ENCODE measurements at regions not wholly inside any gene's neighbourhood (a gene's known extent, or its start where the extent isn't known, plus 50 kb on each side); places are given as distances from the start of the nearest gene placed in this dataset.

DNA sequence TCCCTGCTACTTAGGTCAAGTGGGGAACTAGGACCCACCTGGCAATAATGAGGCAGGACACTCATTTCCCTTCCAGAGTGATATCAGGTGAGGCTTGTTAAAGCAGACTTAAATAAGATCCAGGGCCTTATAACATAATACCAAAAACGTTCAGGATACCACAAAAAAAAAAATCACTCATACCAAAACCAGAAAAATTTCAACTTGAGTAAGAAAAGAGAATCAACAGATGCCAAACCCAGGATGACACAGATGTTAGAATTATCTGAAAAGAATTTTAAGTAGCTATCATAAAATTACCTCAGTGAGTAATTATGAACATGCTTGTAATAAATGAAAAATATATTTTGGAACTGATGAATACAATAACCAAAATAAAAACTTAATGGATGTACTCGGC is 255.6 kb upstream of the OSR1 start:
- DNase-seq (ENCODE audit: low read depth, low spot score) = no peak
- H3K36me3 ChIP-seq (ENCODE audit: control insufficient read depth, insufficient read depth, low read length) = no peaks in the 10 kb centered on the region
- no peaks in the 10 kb centered on the region for H3K9me3 ChIP-seq (ENCODE audit: control insufficient read depth, insufficient read depth, low read depth, low read length)
- in situ Hi-C loops (cut with HindIII; ENCODE audit: low pct_unique_long_range_greater_than_20kb, low sequenced_read_pairs) (no loop called here), intact Hi-C loops (cut with micrococcal nuclease; ENCODE audit: unreplicated experiment) (no loop called here)
- H3K27me3 ChIP-seq (ENCODE audit: control insufficient read depth, insufficient read depth, low read length) = no peaks in the 10 kb centered on the region
- H3K4me3 ChIP-seq (ENCODE audit: low read depth in 2 of 2, low read length in 2 of 2) = no peak overlapping the region
- ChIA-PET POLR2A (no interaction called here), CTCF (no interaction called here)
- no peak overlapping the region for H3K27ac ChIP-seq (ENCODE audit: low read length)
- no peaks in the 10 kb centered on the region for H3K4me1 ChIP-seq (ENCODE audit: control insufficient read depth, insufficient read depth, low read length)
- no TSS peak for BruUV-seq (replicated peaks)
- no peak for TF ChIP-seq POLR2AphosphoS5 (IDR thresholded peaks at IDR 0.05; ENCODE audit: low read depth, low read length)
- no peak for ATAC-seq

DNA sequence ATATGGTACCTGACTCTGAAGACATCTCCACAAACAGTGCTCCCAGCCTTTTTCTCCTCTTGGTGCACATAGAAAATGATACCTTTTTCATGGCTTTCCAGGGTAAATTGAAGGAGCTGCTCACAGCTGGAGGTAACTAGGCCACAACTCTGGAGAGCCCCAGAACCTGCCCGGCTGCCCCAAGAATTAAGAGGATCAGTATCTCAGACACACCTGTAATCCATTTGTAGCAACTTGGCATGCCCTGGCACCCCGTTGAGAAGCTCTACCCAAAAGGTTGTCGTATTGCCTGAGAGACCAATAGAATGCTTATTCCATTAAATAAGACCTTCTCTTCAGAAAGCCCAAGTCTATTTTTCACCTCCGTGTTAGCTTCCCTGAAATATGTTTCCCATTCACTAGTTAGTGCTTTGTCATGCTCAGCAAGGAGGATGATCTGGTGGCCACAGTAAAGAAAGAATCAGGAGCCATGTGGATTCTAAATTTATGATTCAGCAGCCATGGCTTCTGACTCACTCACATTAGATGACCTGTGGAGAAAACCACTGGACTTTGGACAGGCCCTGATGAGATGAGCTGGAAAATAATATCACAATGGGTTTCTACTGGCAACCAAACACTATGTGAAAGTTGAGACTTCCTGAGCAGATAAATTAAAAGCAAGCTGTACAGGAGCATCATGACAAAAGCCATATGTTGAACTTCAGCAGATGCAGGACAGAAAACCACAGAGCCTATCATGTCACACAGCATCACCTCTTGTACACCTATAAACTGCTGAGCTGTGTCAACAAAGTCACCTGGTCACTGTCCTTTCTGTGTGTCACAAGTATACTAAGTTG is 253.3 kb upstream of the OSR1 start:
- intact Hi-C loops (cut with micrococcal nuclease; ENCODE audit: unreplicated experiment) = no loop called here

More for the DNA sequence above, 253.3 kb upstream of the OSR1 start:
- no peak overlapping the region for H3K4me3 ChIP-seq (ENCODE audit: low read depth in 2 of 2, low read length in 2 of 2)
- H3K27ac ChIP-seq (ENCODE audit: low read length) = no peak overlapping the region
- no peak for TF ChIP-seq TCF7L2 (IDR thresholded peaks at IDR 0.05; ENCODE audit: low read depth, low read length)
- TF ChIP-seq SIN3A (IDR thresholded peaks at IDR 0.05; ENCODE audit: borderline replicate concordance, insufficient read depth, low read depth, low read length) = no peak
- TF ChIP-seq, protein P1, sequence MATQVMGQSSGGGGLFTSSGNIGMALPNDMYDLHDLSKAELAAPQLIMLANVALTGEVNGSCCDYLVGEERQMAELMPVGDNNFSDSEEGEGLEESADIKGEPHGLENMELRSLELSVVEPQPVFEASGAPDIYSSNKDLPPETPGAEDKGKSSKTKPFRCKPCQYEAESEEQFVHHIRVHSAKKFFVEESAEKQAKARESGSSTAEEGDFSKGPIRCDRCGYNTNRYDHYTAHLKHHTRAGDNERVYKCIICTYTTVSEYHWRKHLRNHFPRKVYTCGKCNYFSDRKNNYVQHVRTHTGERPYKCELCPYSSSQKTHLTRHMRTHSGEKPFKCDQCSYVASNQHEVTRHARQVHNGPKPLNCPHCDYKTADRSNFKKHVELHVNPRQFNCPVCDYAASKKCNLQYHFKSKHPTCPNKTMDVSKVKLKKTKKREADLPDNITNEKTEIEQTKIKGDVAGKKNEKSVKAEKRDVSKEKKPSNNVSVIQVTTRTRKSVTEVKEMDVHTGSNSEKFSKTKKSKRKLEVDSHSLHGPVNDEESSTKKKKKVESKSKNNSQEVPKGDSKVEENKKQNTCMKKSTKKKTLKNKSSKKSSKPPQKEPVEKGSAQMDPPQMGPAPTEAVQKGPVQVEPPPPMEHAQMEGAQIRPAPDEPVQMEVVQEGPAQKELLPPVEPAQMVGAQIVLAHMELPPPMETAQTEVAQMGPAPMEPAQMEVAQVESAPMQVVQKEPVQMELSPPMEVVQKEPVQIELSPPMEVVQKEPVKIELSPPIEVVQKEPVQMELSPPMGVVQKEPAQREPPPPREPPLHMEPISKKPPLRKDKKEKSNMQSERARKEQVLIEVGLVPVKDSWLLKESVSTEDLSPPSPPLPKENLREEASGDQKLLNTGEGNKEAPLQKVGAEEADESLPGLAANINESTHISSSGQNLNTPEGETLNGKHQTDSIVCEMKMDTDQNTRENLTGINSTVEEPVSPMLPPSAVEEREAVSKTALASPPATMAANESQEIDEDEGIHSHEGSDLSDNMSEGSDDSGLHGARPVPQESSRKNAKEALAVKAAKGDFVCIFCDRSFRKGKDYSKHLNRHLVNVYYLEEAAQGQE (IDR thresholded peaks at IDR 0.05; ENCODE audit: insufficient read depth in 1 of 2, low read depth in 2 of 2, low read length in 1 of 2) = no peak
- TF ChIP-seq POLR2AphosphoS5 (IDR thresholded peaks at IDR 0.05; ENCODE audit: low read depth, low read length) = no peak
- TF ChIP-seq CTCF (IDR thresholded peaks at IDR 0.05) = no peak
- H3K4me1 ChIP-seq (ENCODE audit: control insufficient read depth, insufficient read depth, low read length) = no peaks in the 10 kb centered on the region
- no peaks in the 10 kb centered on the region for H3K27me3 ChIP-seq (ENCODE audit: control insufficient read depth, insufficient read depth, low read length)
- no peak for ATAC-seq
- DNase-seq (ENCODE audit: low read depth, low spot score) = no peak
- in situ Hi-C loops (cut with HindIII; ENCODE audit: low pct_unique_long_range_greater_than_20kb, low sequenced_read_pairs) = no loop called here
- H3K9me3 ChIP-seq (ENCODE audit: control insufficient read depth, insufficient read depth, low read depth, low read length) = no peaks in the 10 kb centered on the region
- POLR2A ChIA-PET = no interaction called here
- CTCF ChIA-PET = no interaction called here
- no peaks in the 10 kb centered on the region for H3K36me3 ChIP-seq (ENCODE audit: control insufficient read depth, insufficient read depth, low read length)
- no TSS peak for BruUV-seq (replicated peaks)
